ENCODE measurements at regions not wholly inside any gene's neighbourhood (a gene's known extent, or its start where the extent isn't known, plus 50 kb on each side); places are given as distances from the start of the nearest gene placed in this dataset.
A peak's percentile ranks its signal among the peaks of the same experiment; 100 is the strongest.

- Histone ChIP-seq H3K4me3 (no peak overlapping the region), H3K27me3 (no peaks in the 10 kb centered on the region), H3K36me3 (no peaks in the 10 kb centered on the region), H3K9me3 (no peaks in the 10 kb centered on the region), H3K4me1 (peaks cover 0 to 6% (median 0%) of the 10 kb centered on the region in 12 donors), H3K27ac (no peak overlapping the region)
- intact Hi-C loops (cut with DNase I): loop anchor here in 1 of 10 donors (2.0 kb wide), 1 partner anchor 52 kb away; no protein-coding TSS in a partner anchor
- no peak for DNase-seq
- no peak for ATAC-seq
- 85 to 96% (median 95%) methylated on average over 1 of the region's 1 CpG for WGBS, 4 donors
- TF ChIP-seq CTCF (IDR thresholded peaks at IDR 0.05): no peak
- no peak for TF ChIP-seq POLR2A (IDR thresholded peaks at IDR 0.05)
Observed at GRCh38 chr9:115240676-115241075, 122.7 kb upstream of the TNC start.

DNA sequence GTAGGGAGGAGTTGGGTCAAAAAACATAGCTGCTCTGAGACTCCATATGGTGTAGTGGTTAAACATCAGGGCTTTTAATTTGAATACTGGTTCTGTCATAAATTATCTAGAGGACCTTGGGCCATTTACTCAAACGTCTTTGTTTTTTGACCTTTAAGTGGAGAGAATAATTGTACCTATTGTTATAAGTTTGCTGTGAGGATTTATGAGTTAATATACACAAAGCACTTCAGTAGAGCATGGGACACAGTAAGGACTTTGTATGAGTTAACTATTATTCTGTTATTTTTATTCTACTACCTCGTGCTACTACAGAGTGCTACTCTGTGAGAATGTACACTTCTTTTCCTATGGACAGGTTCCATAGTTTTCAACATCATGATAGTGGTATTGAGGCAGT, 123.7 kb upstream of the TNC start:
- DNase-seq (no peak), ATAC-seq (no peak)
- H3K27me3 ChIP-seq: no peaks in the 10 kb centered on the region
- 50 to 56% (median 53%) methylated on average over 2 of the region's 2 CpGs for WGBS, 4 donors
- no peaks in the 10 kb centered on the region for H3K36me3 ChIP-seq
- TF ChIP-seq POLR2A (IDR thresholded peaks at IDR 0.05): no peak
- TF ChIP-seq CTCF (IDR thresholded peaks at IDR 0.05): no peak
- intact Hi-C loops (cut with DNase I): loop anchor here in 1 of 10 donors (2.0 kb wide), 1 partner anchor 53 kb away; no protein-coding TSS in a partner anchor
- no peaks in the 10 kb centered on the region for H3K9me3 ChIP-seq
- H3K4me3 ChIP-seq: no peak overlapping the region
- no peak overlapping the region for H3K27ac ChIP-seq
- peaks cover 0 to 6% (median 0%) of the 10 kb centered on the region in 12 donors for H3K4me1 ChIP-seq

DNA sequence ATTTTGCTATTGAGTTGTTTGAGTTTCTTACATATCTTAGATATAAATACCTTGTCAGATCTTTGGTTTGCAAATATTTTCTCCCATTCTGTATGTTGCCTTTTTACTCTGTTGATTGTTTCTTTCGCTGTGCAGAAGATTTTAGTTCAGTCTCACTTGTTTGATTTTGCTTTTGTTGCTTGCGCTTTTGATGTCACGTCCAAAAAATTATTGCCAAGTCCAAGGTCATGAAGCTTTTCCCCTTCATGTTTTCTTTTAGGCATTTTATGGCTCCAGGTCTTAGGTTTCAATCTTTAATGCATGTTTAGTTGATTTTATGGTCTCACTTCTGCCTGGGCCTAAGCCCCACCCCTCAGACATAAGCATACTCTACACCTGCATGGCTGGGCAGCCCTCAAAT, 131.5 kb upstream of the TNC start:
- Histone ChIP-seq H3K27ac (no peak overlapping the region), H3K4me1 (no peaks in the 10 kb centered on the region), H3K4me3 (no peak overlapping the region), H3K36me3 (no peaks in the 10 kb centered on the region), H3K27me3 (no peaks in the 10 kb centered on the region), H3K9me3 (peaks cover 0 to 16% (median 5%) of the 10 kb centered on the region in 12 donors)
- DNase-seq (no peak), ATAC-seq (no peak)
- no peak for TF ChIP-seq CTCF (IDR thresholded peaks at IDR 0.05)
- TF ChIP-seq POLR2A (IDR thresholded peaks at IDR 0.05): no peak
- 89 to 92% (median 91%) methylated on average over 3 of the region's 3 CpGs for WGBS, 4 donors
- intact Hi-C loops (cut with DNase I): no loop called here

GRCh38 chr9:115250621-115251032, 132.7 kb upstream of the TNC start:
- ATAC-seq: peak in 1 of 4 donors; percentile 43
- intact Hi-C loops (cut with DNase I): no loop called here

More at GRCh38 chr9:115250621-115251032, 132.7 kb upstream of the TNC start:
- no peak overlapping the region for H3K27ac ChIP-seq
- TF ChIP-seq POLR2A (IDR thresholded peaks at IDR 0.05): no peak
- no peak for TF ChIP-seq CTCF (IDR thresholded peaks at IDR 0.05)
- no peaks in the 10 kb centered on the region for H3K4me1 ChIP-seq
- H3K27me3 ChIP-seq: no peaks in the 10 kb centered on the region
- no peak for DNase-seq
- H3K9me3 ChIP-seq: peaks cover 0 to 16% (median 5%) of the 10 kb centered on the region in 12 donors
- no peak overlapping the region for H3K4me3 ChIP-seq
- H3K36me3 ChIP-seq: no peaks in the 10 kb centered on the region
- 6 to 14% (median 13%) methylated on average over 1 of the region's 1 CpG for WGBS, 4 donors
